ACHN (cell line): ENCODE measurements at regions not wholly inside any gene's neighbourhood (a gene's known extent, or its start where the extent isn't known, plus 50 kb on each side); places are given as distances from the start of the nearest gene placed in this dataset.

ENCODE experiments used
- DNase-seq: peaks from one replicate; pipeline ENCODE4 v3.0.0-alpha.2; 2015
- in situ Hi-C: cut with HindIII; loops from 2 replicates; pipeline ENCODE4 v1.10.0; 2017; ENCODE audit warnings: low sequenced_read_pairs, low pct_ligation_motif_present, low pct_unique_long_range_greater_than_20kb

DNA sequence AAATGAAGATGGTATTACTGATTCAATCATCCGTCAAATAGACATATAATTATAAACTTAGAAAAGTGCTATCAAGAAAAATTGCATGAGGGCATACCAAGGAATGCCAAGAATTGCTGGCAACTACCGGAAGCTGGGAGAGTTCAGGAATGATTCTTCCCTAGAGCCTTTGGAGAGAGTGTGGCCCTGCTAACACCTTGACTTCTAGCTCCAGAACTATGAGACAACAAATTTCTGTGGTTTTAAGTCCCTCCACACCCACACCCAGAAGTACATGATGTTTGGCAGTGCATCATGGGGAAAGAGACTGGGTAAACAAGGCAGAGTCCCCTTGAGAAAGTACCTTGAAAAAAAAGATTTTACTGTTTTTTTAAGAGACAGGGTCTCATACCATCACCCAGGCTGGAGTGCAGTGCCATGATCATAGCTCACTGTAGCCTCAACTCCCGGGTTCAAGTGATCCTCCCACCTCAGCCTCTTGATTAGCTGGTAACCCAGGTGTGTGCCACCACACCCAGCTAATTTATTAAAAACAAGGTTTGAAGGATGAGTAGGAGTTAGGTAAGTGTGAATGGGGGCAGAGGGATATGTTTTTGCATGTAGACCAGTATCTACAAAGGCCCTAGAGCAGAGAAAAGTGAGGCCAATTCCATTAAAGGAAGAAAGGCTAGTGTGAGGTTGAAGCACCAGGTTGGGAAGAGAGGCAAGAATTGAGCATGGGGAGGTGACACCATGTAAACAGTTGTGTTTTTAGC, 53.1 kb downstream of the GSX2 start:
- no peak for DNase-seq
- in situ Hi-C loops, result no loop called here

DNA sequence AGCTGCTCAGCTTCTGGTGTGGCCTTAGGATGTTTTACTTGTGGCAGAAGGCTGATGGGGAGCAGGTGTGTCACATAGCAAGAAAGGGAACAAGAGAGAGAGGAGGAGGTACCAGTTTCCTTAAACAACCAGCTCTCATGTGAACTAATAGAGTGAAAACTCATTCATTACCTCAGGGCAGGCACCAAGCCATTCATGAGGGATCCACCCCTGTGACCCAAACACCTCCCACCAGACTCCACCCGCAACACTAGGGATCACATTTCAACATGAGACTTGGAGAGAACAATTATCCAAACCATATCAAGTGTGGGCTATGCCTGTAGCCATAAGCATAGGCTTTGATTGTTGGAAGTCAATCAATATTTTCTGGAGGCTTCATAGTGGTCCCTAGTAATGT, 56.0 kb downstream of the GSX2 start:
- in situ Hi-C loops, result no loop called here

DNA sequence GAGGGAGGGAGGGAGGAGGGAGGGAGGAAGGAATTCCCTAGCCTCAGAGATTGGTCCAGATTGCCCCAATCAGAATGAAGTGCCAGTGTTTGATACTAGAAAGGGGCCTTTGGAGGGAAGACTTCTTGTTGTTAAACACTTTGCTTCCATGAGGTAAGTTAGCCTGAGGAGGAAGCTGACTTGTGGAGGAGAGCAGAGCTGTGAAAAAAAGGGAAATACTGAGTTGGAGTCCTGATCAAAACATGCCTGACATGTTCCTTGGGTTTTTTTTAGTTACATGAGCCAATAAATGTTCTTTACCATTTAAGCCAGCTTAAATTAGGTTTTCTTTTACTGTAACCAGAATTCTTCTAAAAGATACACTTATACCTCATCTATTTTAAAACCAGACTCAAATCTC, 57.6 kb downstream of the GSX2 start:
- in situ Hi-C loops, result no loop called here

More for the DNA sequence above, 56.0 kb downstream of the GSX2 start:
- DNase-seq, result no peak

DNA sequence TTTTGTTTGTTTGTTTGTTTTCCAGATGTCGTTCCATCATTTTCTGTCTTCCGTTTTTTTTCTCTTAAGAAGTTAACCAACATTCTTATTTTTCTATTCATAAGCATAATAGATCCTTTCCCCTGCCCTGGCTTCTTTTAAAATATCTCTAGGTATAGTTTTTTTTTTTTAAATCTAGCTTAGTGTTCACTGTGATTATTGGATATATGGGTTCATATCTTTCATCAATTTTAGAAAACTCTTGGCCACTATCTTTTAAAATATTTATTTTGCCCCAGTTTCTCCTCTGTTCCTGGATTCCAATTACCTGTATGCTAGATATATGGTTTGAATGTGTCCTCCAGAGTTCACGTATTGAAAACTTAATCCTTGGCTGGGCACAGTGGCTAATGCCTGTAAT, 59.6 kb downstream of the GSX2 start:
- in situ Hi-C loops, result no loop called here
- no peak for DNase-seq

More for the DNA sequence above, 57.6 kb downstream of the GSX2 start:
- DNase-seq, result no peak

DNA sequence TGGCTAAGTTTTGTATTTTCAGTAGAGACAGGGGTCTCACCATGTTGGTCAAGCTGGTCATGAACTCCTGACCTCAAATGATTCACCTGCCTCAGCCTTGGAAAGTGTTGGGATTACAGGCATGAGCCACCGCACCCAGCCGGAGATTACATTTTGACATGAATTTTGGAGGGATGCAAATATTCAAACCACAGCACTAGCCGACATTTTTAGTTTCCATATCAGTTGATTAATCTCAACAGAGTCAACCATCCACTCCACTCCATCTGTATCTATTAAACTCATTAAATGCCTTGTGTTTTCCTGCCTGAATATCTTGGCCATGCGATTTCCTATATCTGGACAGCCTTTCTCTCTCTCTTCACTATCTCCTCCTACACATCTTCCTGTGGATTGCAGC, 64.1 kb upstream of the PDGFRA start:
- DNase-seq, result peak; percentile 6
- in situ Hi-C loops, result no loop called here

DNA sequence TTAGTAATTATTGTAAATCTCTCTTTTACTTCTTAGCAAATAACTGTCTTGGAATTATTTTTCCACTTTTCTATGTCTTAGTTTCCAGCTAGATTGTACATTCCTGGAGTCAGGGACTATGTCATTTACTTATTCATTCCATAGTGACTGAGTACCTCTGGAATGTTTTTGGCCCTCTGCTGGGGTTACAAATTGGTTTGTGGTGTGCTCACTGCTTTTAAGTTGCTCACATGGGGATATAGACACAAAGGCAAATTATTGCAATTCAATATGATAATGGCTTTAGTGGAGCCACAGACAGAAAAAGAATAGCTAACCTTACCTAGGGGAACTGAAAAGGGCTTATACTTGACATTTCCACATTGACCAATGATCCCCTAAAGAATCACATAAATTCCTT, 63.7 kb upstream of the PDGFRA start:
- peak; percentile 89 for DNase-seq
- in situ Hi-C loops, result no loop called here

DNA sequence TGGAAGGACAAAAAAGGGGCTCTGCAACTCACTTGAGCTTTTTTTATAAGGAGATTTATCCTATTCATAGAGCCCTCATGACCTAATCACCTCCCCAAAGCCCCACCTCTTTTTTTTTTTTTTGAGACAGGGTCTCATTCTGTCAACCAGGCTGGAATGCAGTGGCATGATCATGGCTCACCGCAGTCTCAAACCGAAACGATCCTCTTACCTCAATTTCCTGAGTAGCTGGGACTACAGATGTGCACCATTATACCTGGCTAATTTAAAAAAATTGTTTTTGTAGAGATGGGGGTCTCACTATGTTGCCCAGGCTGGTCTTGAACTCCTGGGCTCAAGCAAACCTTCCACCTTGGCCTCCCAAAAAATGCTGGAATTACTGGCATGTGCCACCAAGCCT, 61.6 kb upstream of the PDGFRA start:
- in situ Hi-C loops, result no loop called here
- DNase-seq, result no peak

DNA sequence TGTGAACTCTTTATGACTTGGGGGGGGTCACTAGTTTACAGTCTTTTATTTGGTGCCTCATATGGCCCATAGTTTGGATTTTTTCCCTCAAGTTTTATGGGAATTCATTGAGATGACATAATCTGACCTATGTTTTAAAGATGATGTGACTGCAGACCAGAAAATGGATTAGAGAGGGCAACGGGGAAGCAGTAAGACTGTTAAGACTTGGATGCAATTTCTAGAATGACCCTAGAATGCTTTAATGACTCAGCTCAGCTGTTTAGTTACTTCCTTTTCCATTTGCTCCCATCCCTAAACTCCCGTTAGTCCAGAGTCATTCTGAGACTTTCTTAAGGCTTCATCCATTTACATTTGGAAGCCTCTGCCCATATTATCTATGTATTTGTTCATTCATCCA, 59.9 kb upstream of the PDGFRA start:
- no peak for DNase-seq
- in situ Hi-C loops, result no loop called here

DNA sequence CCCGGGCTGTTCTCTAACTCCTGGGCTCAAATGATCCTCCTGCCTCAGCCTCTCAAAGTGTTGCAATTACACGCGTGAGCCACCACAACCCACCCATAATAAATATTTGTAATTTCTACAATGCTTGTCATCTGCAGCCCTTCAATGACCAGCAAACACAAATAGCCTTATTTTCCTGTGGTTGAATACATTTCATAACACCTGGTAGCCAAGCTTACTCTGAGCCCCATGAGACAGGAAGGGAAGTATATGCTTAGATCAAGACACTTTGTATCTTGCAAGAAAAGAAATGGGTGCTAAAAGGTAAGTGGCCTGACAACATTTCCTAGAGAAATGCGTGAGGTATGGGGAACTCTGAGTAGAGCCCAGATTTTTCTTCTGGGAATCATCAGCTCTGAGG, 56.9 kb upstream of the PDGFRA start:
- in situ Hi-C loops, result no loop called here
- DNase-seq, result no peak

DNA sequence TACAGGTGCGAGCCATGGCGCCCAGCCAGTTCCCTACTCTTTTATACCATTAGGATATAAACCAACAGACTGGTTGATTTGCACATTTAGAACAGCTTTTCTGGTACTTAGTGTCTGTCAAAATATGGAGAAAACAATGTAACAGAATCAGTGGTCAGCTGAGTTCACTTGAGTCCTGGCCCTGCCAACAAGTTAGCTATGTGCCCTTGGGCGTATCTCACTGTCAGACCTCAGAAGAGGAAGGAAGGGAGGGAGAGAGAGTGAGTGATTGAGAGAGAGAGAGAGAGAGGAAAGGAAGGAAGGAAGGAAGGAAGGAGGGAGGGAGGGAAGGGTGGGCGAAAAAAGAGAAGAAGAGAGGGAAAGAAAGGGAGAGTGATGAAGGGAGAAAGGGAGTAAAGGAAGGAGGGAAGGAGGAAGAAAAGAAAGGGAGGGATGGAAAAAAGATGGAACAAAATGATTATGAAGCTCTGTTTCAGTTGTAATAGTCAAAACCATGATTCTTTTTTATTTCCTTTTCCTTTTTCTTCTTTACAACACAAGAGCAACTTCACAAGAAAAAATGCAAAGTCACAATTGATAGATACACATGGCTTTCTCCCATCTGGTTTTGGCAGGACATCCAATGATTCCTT, 55.7 kb upstream of the PDGFRA start:
- in situ Hi-C loops, result no loop called here
- no peak for DNase-seq

DNA sequence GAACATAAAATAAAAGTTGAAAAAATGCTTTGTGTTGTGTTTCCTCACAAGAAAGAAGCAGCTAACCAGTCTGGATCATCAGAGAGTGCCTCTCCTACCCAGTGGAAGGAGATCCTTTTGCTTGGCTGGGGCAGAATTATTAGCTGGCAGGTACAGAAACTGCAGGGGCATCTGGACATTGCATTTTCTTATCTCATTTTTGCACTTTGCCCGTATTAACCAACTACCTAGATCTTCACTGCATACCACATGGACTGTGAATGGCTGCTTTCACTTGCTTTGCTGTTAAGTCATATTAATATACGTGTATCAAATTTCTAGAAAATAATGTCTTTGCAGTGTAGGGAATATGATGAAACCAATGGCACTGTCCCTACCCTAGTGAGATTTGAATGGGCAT, 52.9 kb upstream of the PDGFRA start:
- in situ Hi-C loops, result no loop called here
- no peak for DNase-seq
